ENCODE measurements at regions not wholly inside any gene's neighbourhood (a gene's known extent, or its start where the extent isn't known, plus 50 kb on each side); places are given as distances from the start of the nearest gene placed in this dataset.

DNA sequence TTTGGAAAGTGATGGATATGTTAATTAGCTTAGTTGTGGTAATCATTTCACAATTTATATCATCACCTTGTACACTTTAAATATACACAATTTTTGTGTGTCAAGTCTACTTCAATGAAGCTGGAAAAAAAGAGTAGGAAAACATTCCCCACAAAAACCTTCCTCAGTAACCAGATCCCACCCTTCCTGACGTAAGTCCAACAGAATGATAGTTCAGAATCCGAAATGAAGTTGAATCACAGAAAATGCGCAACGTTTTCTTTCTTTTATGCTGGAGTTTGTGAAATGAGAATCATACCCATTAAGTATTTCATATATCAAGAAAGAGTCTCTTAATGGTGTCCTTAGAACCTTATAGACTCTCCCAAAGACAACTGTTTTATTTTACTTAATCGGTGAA lies 292.9 kb downstream of the USP46 start:
- DNase-seq (ENCODE audit: low spot score), result no peak
- H3K27ac ChIP-seq (ENCODE audit: low read depth in 1 of 2, low read length in 2 of 2), result no peak overlapping the region
- peaks cover 0 to 3% (median 0%) of the 10 kb centered on the region in 4 donors for H3K27me3 ChIP-seq (ENCODE audit: control insufficient read depth in 4 of 4, insufficient read depth in 4 of 4, low read length in 3 of 4)
- no peaks in the 10 kb centered on the region for H3K4me1 ChIP-seq (ENCODE audit: control insufficient read depth in 4 of 4, insufficient read depth in 4 of 4, low read length in 3 of 4)
- WGBS, result 87% methylated on average over 5 of the region's 5 CpGs
- no peak overlapping the region for H3K9ac ChIP-seq (ENCODE audit: low read depth in 1 of 2, low read length in 2 of 2)
- TF ChIP-seq FOXA2 (IDR thresholded peaks at IDR 0.05), result no peak
- no peaks in the 10 kb centered on the region for H3K9me3 ChIP-seq (ENCODE audit: control insufficient read depth in 4 of 4, low read length in 3 of 4)
- H3K4me3 ChIP-seq (ENCODE audit: low read depth in 1 of 3, low read length in 3 of 3), result no peak overlapping the region
- H3K36me3 ChIP-seq (ENCODE audit: control insufficient read depth in 4 of 4, insufficient read depth in 3 of 4, low read depth in 1 of 4, low read length in 3 of 4), result no peaks in the 10 kb centered on the region

GRCh38 chr4:52366621-52367020 lies 292.5 kb downstream of the USP46 start:
- 58% methylated on average over 4 of the region's 4 CpGs for WGBS
- H3K4me1 ChIP-seq (ENCODE audit: control insufficient read depth in 4 of 4, insufficient read depth in 4 of 4, low read length in 3 of 4), result no peaks in the 10 kb centered on the region
- no peak overlapping the region for H3K9ac ChIP-seq (ENCODE audit: low read depth in 1 of 2, low read length in 2 of 2)
- H3K9me3 ChIP-seq (ENCODE audit: control insufficient read depth in 4 of 4, low read length in 3 of 4), result no peaks in the 10 kb centered on the region
- no peak overlapping the region for H3K4me3 ChIP-seq (ENCODE audit: low read depth in 1 of 3, low read length in 3 of 3)
- no peaks in the 10 kb centered on the region for H3K36me3 ChIP-seq (ENCODE audit: control insufficient read depth in 4 of 4, insufficient read depth in 3 of 4, low read depth in 1 of 4, low read length in 3 of 4)
- H3K27me3 ChIP-seq (ENCODE audit: control insufficient read depth in 4 of 4, insufficient read depth in 4 of 4, low read length in 3 of 4), result no peaks in the 10 kb centered on the region
- DNase-seq (ENCODE audit: low spot score), result no peak
- no peak for TF ChIP-seq FOXA2 (IDR thresholded peaks at IDR 0.05)
- no peak for TF ChIP-seq JUND (IDR thresholded peaks at IDR 0.05)
- no peak for TF ChIP-seq HNF4A (conservative IDR thresholded peaks at IDR 0.05)
- H3K27ac ChIP-seq (ENCODE audit: low read depth in 1 of 2, low read length in 2 of 2), result no peak overlapping the region

DNA sequence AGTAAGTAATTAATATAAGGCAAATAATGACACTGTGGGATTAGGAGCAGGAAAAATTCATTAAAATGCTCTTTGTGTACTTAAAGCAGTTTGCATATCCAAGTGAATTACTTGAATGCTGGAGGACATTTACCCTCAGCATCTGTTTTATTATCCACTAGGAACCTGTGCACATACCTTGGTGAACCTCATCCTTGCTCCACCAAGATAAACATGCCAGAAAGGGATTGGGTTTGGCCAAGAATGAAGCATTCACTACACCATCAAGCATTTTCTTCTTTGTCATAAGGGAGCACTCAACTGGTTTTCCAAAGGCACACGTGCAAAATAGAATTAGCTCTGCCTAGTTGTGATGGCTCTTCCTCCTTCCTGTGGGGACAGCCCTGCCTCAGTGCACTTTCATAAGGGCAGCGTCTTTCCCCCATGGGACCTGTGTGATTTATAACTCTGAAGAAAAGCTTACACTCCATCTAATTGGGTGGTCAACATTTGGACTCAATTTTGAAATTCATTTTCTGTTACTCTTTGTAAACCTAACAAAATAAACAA lies 291.7 kb downstream of the USP46 start:
- H3K4me1 ChIP-seq (ENCODE audit: control insufficient read depth in 4 of 4, insufficient read depth in 4 of 4, low read length in 3 of 4), result no peaks in the 10 kb centered on the region
- no peaks in the 10 kb centered on the region for H3K36me3 ChIP-seq (ENCODE audit: control insufficient read depth in 4 of 4, insufficient read depth in 3 of 4, low read depth in 1 of 4, low read length in 3 of 4)
- no peaks in the 10 kb centered on the region for H3K27me3 ChIP-seq (ENCODE audit: control insufficient read depth in 4 of 4, insufficient read depth in 4 of 4, low read length in 3 of 4)
- no peak overlapping the region for H3K9ac ChIP-seq (ENCODE audit: low read depth in 1 of 2, low read length in 2 of 2)
- no peaks in the 10 kb centered on the region for H3K9me3 ChIP-seq (ENCODE audit: control insufficient read depth in 4 of 4, low read length in 3 of 4)
- H3K27ac ChIP-seq (ENCODE audit: low read depth in 1 of 2, low read length in 2 of 2), result no peak overlapping the region
- no peak overlapping the region for H3K4me3 ChIP-seq (ENCODE audit: low read depth in 1 of 3, low read length in 3 of 3)
- DNase-seq (ENCODE audit: low spot score), result no peak
- WGBS, result 80% methylated on average over 2 of the region's 2 CpGs
- no peak for TF ChIP-seq YY1 (IDR thresholded peaks at IDR 0.05)
- no peak for TF ChIP-seq NR2F2 (IDR thresholded peaks at IDR 0.05)
- no peak for TF ChIP-seq HNF4A (conservative IDR thresholded peaks at IDR 0.05)
- TF ChIP-seq, protein P1, sequence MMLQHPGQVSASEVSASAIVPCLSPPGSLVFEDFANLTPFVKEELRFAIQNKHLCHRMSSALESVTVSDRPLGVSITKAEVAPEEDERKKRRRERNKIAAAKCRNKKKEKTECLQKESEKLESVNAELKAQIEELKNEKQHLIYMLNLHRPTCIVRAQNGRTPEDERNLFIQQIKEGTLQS (IDR thresholded peaks at IDR 0.05), result no peak
- TF ChIP-seq FOXA2 (IDR thresholded peaks at IDR 0.05), result no peak
- TF ChIP-seq GABPA (IDR thresholded peaks at IDR 0.05 in 1 of 2, conservative IDR thresholded peaks at IDR 0.05 in 1 of 2), result no peak
- TF ChIP-seq HNF4G (IDR thresholded peaks at IDR 0.05), result no peak
- TF ChIP-seq RXRA (IDR thresholded peaks at IDR 0.05), result no peak
- TF ChIP-seq SP1 (IDR thresholded peaks at IDR 0.05), result no peak
- TF ChIP-seq, protein P2, sequence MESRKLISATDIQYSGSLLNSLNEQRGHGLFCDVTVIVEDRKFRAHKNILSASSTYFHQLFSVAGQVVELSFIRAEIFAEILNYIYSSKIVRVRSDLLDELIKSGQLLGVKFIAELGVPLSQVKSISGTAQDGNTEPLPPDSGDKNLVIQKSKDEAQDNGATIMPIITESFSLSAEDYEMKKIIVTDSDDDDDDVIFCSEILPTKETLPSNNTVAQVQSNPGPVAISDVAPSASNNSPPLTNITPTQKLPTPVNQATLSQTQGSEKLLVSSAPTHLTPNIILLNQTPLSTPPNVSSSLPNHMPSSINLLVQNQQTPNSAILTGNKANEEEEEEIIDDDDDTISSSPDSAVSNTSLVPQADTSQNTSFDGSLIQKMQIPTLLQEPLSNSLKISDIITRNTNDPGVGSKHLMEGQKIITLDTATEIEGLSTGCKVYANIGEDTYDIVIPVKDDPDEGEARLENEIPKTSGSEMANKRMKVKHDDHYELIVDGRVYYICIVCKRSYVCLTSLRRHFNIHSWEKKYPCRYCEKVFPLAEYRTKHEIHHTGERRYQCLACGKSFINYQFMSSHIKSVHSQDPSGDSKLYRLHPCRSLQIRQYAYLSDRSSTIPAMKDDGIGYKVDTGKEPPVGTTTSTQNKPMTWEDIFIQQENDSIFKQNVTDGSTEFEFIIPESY (IDR thresholded peaks at IDR 0.05), result no peak
- TF ChIP-seq RAD21 (IDR thresholded peaks at IDR 0.05), result no peak
- TF ChIP-seq, protein P3, sequence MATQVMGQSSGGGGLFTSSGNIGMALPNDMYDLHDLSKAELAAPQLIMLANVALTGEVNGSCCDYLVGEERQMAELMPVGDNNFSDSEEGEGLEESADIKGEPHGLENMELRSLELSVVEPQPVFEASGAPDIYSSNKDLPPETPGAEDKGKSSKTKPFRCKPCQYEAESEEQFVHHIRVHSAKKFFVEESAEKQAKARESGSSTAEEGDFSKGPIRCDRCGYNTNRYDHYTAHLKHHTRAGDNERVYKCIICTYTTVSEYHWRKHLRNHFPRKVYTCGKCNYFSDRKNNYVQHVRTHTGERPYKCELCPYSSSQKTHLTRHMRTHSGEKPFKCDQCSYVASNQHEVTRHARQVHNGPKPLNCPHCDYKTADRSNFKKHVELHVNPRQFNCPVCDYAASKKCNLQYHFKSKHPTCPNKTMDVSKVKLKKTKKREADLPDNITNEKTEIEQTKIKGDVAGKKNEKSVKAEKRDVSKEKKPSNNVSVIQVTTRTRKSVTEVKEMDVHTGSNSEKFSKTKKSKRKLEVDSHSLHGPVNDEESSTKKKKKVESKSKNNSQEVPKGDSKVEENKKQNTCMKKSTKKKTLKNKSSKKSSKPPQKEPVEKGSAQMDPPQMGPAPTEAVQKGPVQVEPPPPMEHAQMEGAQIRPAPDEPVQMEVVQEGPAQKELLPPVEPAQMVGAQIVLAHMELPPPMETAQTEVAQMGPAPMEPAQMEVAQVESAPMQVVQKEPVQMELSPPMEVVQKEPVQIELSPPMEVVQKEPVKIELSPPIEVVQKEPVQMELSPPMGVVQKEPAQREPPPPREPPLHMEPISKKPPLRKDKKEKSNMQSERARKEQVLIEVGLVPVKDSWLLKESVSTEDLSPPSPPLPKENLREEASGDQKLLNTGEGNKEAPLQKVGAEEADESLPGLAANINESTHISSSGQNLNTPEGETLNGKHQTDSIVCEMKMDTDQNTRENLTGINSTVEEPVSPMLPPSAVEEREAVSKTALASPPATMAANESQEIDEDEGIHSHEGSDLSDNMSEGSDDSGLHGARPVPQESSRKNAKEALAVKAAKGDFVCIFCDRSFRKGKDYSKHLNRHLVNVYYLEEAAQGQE (IDR thresholded peaks at IDR 0.05), result no peak
- no peak for TF ChIP-seq JUND (IDR thresholded peaks at IDR 0.05)
- TF ChIP-seq, protein P4, sequence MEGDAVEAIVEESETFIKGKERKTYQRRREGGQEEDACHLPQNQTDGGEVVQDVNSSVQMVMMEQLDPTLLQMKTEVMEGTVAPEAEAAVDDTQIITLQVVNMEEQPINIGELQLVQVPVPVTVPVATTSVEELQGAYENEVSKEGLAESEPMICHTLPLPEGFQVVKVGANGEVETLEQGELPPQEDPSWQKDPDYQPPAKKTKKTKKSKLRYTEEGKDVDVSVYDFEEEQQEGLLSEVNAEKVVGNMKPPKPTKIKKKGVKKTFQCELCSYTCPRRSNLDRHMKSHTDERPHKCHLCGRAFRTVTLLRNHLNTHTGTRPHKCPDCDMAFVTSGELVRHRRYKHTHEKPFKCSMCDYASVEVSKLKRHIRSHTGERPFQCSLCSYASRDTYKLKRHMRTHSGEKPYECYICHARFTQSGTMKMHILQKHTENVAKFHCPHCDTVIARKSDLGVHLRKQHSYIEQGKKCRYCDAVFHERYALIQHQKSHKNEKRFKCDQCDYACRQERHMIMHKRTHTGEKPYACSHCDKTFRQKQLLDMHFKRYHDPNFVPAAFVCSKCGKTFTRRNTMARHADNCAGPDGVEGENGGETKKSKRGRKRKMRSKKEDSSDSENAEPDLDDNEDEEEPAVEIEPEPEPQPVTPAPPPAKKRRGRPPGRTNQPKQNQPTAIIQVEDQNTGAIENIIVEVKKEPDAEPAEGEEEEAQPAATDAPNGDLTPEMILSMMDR (IDR thresholded peaks at IDR 0.05; ENCODE audit: low read depth, low read length, missing input control), result no peak
- TF ChIP-seq FOXA1 (IDR thresholded peaks at IDR 0.05), result no peak
- TF ChIP-seq, protein P5, sequence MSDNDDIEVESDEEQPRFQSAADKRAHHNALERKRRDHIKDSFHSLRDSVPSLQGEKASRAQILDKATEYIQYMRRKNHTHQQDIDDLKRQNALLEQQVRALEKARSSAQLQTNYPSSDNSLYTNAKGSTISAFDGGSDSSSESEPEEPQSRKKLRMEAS (IDR thresholded peaks at IDR 0.05), result no peak
- no peak for TF ChIP-seq TAF1 (conservative IDR thresholded peaks at IDR 0.05)
- no peak for TF ChIP-seq EGR1 (IDR thresholded peaks at IDR 0.05; ENCODE audit: low read depth in 2 of 2)

Measured in liver (tissue), 8 donors.